ENCODE measurements at regions not wholly inside any gene's neighbourhood (a gene's known extent, or its start where the extent isn't known, plus 50 kb on each side); places are given as distances from the start of the nearest gene placed in this dataset.

DNA sequence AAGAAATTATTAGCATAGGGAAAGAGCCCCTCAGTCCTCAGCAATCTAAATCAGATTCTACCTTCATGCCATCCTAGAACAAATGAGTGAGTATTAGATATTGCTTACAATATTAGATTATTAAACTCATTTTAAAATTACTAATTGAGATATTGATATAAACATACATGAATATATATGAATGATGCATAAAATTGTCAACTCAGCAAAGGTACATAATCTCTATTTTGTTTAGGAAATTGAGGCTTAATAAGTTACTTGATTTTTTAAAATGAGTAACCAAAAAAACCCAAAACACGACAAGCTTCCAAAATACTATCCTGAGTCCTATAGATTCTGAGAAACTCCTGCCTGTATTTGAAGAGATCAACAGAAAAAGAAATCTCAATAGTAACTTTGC lies 297.7 kb upstream of the TMCO5A start:
- Mint-ChIP-seq H3K9me3 (no peaks in the 10 kb centered on the region), H3K27me3 (ENCODE audit: insufficient read depth) (no peaks in the 10 kb centered on the region), H3K4me1 (ENCODE audit: low read depth) (no peaks in the 10 kb centered on the region)

DNA sequence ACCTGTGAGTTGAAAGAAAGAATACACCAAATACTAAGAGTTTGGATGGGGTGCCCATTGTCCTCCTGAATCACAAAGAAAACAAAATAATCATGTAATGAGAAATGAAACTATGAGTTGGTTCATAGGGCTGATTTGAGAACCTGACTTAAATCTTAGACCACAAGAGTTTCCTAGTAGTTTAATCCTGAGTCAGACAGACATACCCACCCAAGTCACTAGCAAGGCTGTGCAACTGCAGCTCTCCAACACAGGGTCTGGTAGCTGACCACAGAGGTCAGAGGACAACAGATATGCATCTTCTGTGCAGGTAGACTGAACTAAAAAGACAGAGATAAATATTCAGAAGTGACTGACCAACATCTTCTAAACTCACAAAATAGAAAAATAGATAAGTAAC lies 296.3 kb upstream of the TMCO5A start:
- H3K4me1 Mint-ChIP-seq (ENCODE audit: low read depth), result no peaks in the 10 kb centered on the region
- H3K4me3 Mint-ChIP-seq, result no peak overlapping the region
- H3K9me3 Mint-ChIP-seq, result no peaks in the 10 kb centered on the region
- no peak overlapping the region for H3K27ac Mint-ChIP-seq
- H3K27me3 Mint-ChIP-seq (ENCODE audit: insufficient read depth), result no peaks in the 10 kb centered on the region
- no peaks in the 10 kb centered on the region for H3K36me3 Mint-ChIP-seq (ENCODE audit: low read depth)
- intact Hi-C loops (cut with micrococcal nuclease), result no loop called here
- no peak for DNase-seq (ENCODE audit: low spot score)

More for the DNA sequence above, 297.7 kb upstream of the TMCO5A start:
- intact Hi-C loops (cut with micrococcal nuclease), result no loop called here
- Mint-ChIP-seq H3K27ac (no peak overlapping the region), H3K4me3 (no peak overlapping the region), H3K36me3 (ENCODE audit: low read depth) (no peaks in the 10 kb centered on the region)
- no peak for DNase-seq (ENCODE audit: low spot score)

DNA sequence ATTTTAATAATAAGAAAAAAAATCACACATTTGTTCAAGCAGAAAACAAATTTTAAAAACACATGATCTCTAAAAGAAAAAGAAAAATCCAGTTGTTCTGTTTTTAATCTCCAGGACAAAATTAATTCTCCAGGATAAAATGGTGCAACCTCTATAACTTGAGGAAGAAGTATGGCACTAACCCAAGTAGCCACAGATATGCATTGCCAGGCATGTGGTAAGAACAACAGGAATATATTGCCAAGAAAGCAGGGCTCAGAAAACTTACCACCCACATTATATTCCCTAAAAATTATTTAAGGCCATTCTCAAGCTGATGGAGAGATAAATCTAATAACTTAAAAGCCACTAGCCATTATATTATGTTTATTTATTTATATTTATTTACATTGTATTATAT lies 295.7 kb upstream of the TMCO5A start:
- no peaks in the 10 kb centered on the region for H3K36me3 Mint-ChIP-seq (ENCODE audit: low read depth)
- no peak overlapping the region for H3K4me3 Mint-ChIP-seq
- no peak for DNase-seq (ENCODE audit: low spot score)
- H3K4me1 Mint-ChIP-seq (ENCODE audit: low read depth), result no peaks in the 10 kb centered on the region
- no peaks in the 10 kb centered on the region for H3K27me3 Mint-ChIP-seq (ENCODE audit: insufficient read depth)
- H3K27ac Mint-ChIP-seq, result no peak overlapping the region
- H3K9me3 Mint-ChIP-seq, result no peaks in the 10 kb centered on the region
- intact Hi-C loops (cut with micrococcal nuclease), result no loop called here

DNA sequence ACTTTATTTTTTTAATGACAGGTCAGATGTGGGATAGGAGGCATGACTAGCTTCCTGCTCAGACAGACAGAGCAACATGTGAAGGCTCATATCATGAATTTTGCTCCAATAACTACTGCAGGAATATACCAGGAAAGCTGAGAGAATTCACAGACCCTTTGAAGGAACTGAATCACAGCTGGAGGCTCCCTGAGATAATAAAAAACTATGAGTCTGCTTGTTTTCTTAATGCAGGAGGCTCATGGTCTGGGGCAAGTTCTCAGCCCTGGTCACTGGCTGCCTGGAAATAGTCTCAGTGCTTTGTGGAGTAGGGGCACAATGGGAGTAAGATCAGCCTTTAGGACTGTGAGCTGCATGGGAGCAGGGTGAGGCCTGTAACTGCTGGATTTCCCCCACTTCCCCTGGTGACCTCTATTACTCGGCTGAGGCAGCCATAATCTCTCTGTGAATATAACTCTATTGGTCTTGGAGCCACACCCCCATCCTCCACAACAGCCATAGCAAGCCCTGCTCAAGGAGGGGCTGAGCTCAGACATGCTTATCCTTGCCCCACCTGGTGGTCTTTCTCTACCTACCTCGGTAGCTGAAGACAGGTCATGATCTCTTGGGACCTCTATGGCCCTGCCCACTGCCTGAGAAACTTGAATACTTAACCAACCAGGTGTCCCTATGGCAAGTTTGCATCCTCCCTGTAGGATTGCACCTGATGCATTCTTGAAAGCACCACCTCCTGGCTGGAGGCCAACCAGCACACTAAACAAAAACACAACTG lies 281.6 kb upstream of the TMCO5A start:
- Mint-ChIP-seq H3K27ac (no peak overlapping the region), H3K36me3 (ENCODE audit: low read depth) (no peaks in the 10 kb centered on the region), H3K27me3 (ENCODE audit: insufficient read depth) (no peaks in the 10 kb centered on the region), H3K4me3 (no peak overlapping the region), H3K9me3 (peaks cover 20% of the 10 kb centered on the region), H3K4me1 (ENCODE audit: low read depth) (no peaks in the 10 kb centered on the region)
- DNase-seq (ENCODE audit: low spot score), result no peak
- intact Hi-C loops (cut with micrococcal nuclease), result no loop called here

DNA sequence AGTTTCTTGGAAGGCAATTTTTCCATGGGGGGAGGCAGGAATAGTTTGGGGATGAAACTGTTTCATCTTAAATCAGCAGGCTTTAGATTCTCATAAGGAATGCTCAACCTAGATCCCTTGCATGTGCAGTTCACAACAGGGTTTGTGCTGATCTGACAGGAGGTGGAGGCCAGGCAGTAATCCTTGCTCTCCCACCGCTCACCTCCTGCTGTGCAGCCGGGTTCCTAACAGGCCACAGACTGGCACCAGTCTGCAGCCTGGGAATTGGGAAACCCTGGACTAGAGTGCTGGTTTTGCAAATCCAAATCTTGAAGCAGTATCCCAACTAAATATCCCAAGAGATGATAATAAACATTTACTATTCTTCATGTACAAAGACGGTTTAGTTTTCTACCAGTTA lies 256.3 kb upstream of the TMCO5A start:
- H3K36me3 Mint-ChIP-seq (ENCODE audit: low read depth), result no peaks in the 10 kb centered on the region
- H3K9me3 Mint-ChIP-seq, result no peaks in the 10 kb centered on the region
- no peak overlapping the region for H3K4me3 Mint-ChIP-seq
- no peak overlapping the region for H3K27ac Mint-ChIP-seq
- no peaks in the 10 kb centered on the region for H3K4me1 Mint-ChIP-seq (ENCODE audit: low read depth)
- no peaks in the 10 kb centered on the region for H3K27me3 Mint-ChIP-seq (ENCODE audit: insufficient read depth)
- no peak for DNase-seq (ENCODE audit: low spot score)
- intact Hi-C loops (cut with micrococcal nuclease), result no loop called here

- Mint-ChIP-seq H3K27ac (no peak overlapping the region), H3K9me3 (no peaks in the 10 kb centered on the region), H3K36me3 (ENCODE audit: low read depth) (no peaks in the 10 kb centered on the region), H3K4me3 (no peak overlapping the region), H3K27me3 (ENCODE audit: insufficient read depth) (no peaks in the 10 kb centered on the region), H3K4me1 (ENCODE audit: low read depth) (no peaks in the 10 kb centered on the region)
- intact Hi-C loops (cut with micrococcal nuclease), result no loop called here
- DNase-seq (ENCODE audit: low spot score), result no peak
Measured at GRCh38 chr15:37679627-37680026, 254.8 kb upstream of the TMCO5A start.

- no peaks in the 10 kb centered on the region for H3K36me3 Mint-ChIP-seq (ENCODE audit: low read depth)
- no peak overlapping the region for H3K4me3 Mint-ChIP-seq
- intact Hi-C loops (cut with micrococcal nuclease), result no loop called here
- no peaks in the 10 kb centered on the region for H3K4me1 Mint-ChIP-seq (ENCODE audit: low read depth)
- no peaks in the 10 kb centered on the region for H3K27me3 Mint-ChIP-seq (ENCODE audit: insufficient read depth)
- H3K27ac Mint-ChIP-seq, result no peak overlapping the region
- H3K9me3 Mint-ChIP-seq, result no peaks in the 10 kb centered on the region
- DNase-seq (ENCODE audit: low spot score), result no peak
Measured at GRCh38 chr15:37682304-37682703, 252.1 kb upstream of the TMCO5A start.

DNA sequence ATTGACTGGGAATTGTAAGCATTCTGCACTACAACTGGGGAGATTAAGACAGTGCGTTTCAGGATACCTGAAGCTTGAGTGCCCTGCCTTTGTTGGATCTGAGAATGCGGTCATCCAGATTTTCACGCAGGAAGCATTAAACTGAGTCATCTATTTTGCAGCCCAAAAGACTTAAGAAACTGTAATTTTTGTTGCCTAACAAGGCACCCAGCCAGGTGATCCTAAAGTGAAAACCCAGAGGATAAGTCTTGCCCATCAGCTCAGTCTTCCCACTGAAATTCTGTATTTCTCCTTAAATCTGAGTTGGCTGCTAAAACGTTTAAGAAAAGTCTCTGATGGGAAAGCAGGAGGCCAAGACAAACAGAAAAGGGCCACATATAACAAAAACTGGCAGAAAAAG lies 242.5 kb upstream of the TMCO5A start:
- intact Hi-C loops (cut with micrococcal nuclease), result loop anchor here (10.0 kb wide), 1 partner anchor 183 kb away; no protein-coding TSS in a partner anchor
- DNase-seq (ENCODE audit: low spot score), result no peak
- Mint-ChIP-seq H3K4me3 (no peak overlapping the region), H3K4me1 (ENCODE audit: low read depth) (no peaks in the 10 kb centered on the region), H3K27ac (no peak overlapping the region), H3K9me3 (peaks cover 4% of the 10 kb centered on the region), H3K27me3 (ENCODE audit: insufficient read depth) (no peaks in the 10 kb centered on the region), H3K36me3 (ENCODE audit: low read depth) (no peaks in the 10 kb centered on the region)

DNA sequence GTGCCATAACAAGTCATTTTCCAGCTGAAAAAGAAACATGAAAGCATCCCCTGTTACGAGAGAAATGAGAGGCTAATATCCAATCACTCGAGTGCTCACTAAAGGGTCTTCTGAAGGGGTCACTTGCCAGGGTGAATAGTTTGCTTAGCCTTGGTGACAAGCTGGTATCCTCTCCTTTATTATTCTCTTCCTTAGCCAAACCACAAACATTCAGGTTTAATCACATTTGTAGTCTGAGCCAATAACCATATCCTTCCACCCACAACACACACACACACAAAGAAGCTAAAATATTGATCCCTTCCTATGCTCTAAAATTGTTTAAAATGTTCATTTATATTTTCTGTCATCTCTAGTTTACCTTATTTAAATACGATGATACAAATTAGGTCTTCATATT lies 240.5 kb upstream of the TMCO5A start:
- no peaks in the 10 kb centered on the region for H3K4me1 Mint-ChIP-seq (ENCODE audit: low read depth)
- no peak overlapping the region for H3K27ac Mint-ChIP-seq
- H3K36me3 Mint-ChIP-seq (ENCODE audit: low read depth), result no peaks in the 10 kb centered on the region
- intact Hi-C loops (cut with micrococcal nuclease), result loop anchor here (10.0 kb wide), 1 partner anchor 181 kb away; no protein-coding TSS in a partner anchor
- H3K27me3 Mint-ChIP-seq (ENCODE audit: insufficient read depth), result no peaks in the 10 kb centered on the region
- H3K4me3 Mint-ChIP-seq, result no peak overlapping the region
- H3K9me3 Mint-ChIP-seq, result peaks cover 4% of the 10 kb centered on the region
- DNase-seq (ENCODE audit: low spot score), result no peak

GRCh38 chr15:37695719-37696118 lies 238.7 kb upstream of the TMCO5A start:
- Mint-ChIP-seq H3K27ac (no peak overlapping the region), H3K9me3 (no peaks in the 10 kb centered on the region), H3K4me1 (ENCODE audit: low read depth) (no peaks in the 10 kb centered on the region), H3K4me3 (no peak overlapping the region), H3K27me3 (ENCODE audit: insufficient read depth) (no peaks in the 10 kb centered on the region), H3K36me3 (ENCODE audit: low read depth) (no peaks in the 10 kb centered on the region)
- DNase-seq (ENCODE audit: low spot score), result no peak
- intact Hi-C loops (cut with micrococcal nuclease), result loop anchor here (10.0 kb wide), 1 partner anchor 179 kb away; no protein-coding TSS in a partner anchor

- intact Hi-C loops (cut with micrococcal nuclease), result loop anchor here (10.0 kb wide), 1 partner anchor 176 kb away; no protein-coding TSS in a partner anchor
- Mint-ChIP-seq H3K27me3 (ENCODE audit: insufficient read depth) (no peaks in the 10 kb centered on the region), H3K36me3 (ENCODE audit: low read depth) (no peaks in the 10 kb centered on the region), H3K4me3 (no peak overlapping the region), H3K27ac (no peak overlapping the region), H3K9me3 (no peaks in the 10 kb centered on the region), H3K4me1 (ENCODE audit: low read depth) (no peaks in the 10 kb centered on the region)
- no peak for DNase-seq (ENCODE audit: low spot score)
Measured at GRCh38 chr15:37698679-37699078, 235.8 kb upstream of the TMCO5A start.

GRCh38 chr15:37701230-37701629 lies 233.2 kb upstream of the TMCO5A start:
- H3K4me1 Mint-ChIP-seq (ENCODE audit: low read depth), result no peaks in the 10 kb centered on the region
- intact Hi-C loops (cut with micrococcal nuclease), result no loop called here
- no peak overlapping the region for H3K27ac Mint-ChIP-seq
- no peaks in the 10 kb centered on the region for H3K36me3 Mint-ChIP-seq (ENCODE audit: low read depth)
- H3K9me3 Mint-ChIP-seq, result no peaks in the 10 kb centered on the region
- H3K27me3 Mint-ChIP-seq (ENCODE audit: insufficient read depth), result no peaks in the 10 kb centered on the region
- no peak overlapping the region for H3K4me3 Mint-ChIP-seq
- DNase-seq (ENCODE audit: low spot score), result no peak

GRCh38 chr15:37709669-37710068 lies 224.8 kb upstream of the TMCO5A start:
- H3K4me1 Mint-ChIP-seq (ENCODE audit: low read depth), result no peaks in the 10 kb centered on the region
- no peak overlapping the region for H3K4me3 Mint-ChIP-seq
- no peaks in the 10 kb centered on the region for H3K36me3 Mint-ChIP-seq (ENCODE audit: low read depth)
- intact Hi-C loops (cut with micrococcal nuclease), result no loop called here
- no peak overlapping the region for H3K27ac Mint-ChIP-seq
- H3K9me3 Mint-ChIP-seq, result no peaks in the 10 kb centered on the region
- H3K27me3 Mint-ChIP-seq (ENCODE audit: insufficient read depth), result no peaks in the 10 kb centered on the region
- DNase-seq (ENCODE audit: low spot score), result no peak

GRCh38 chr15:37715101-37715500 lies 219.3 kb upstream of the TMCO5A start:
- no peaks in the 10 kb centered on the region for H3K36me3 Mint-ChIP-seq (ENCODE audit: low read depth)
- H3K9me3 Mint-ChIP-seq, result peaks cover 4% of the 10 kb centered on the region
- H3K27ac Mint-ChIP-seq, result no peak overlapping the region

More at GRCh38 chr15:37715101-37715500, 219.3 kb upstream of the TMCO5A start:
- Mint-ChIP-seq H3K4me1 (ENCODE audit: low read depth) (no peaks in the 10 kb centered on the region), H3K27me3 (ENCODE audit: insufficient read depth) (no peaks in the 10 kb centered on the region), H3K4me3 (no peak overlapping the region)
- DNase-seq (ENCODE audit: low spot score), result no peak
- intact Hi-C loops (cut with micrococcal nuclease), result no loop called here

Measured in activated T-helper 1 cell treated with anti-CD3 and anti-CD28 coated beads, Interleukin-12 subunit alpha, Interleukin-12 subunit beta, Interleukin-2, Interleukin-4 antibody, amounts not matched to agents 30 ng/mL and 10 ng/mL and 1 ng/mL, durations not matched to agents 14 hours and 24 hours and 36 hours (primary cell).